ENCODE measurements at regions not wholly inside any gene's neighbourhood (a gene's known extent, or its start where the extent isn't known, plus 50 kb on each side); places are given as distances from the start of the nearest gene placed in this dataset.

DNA sequence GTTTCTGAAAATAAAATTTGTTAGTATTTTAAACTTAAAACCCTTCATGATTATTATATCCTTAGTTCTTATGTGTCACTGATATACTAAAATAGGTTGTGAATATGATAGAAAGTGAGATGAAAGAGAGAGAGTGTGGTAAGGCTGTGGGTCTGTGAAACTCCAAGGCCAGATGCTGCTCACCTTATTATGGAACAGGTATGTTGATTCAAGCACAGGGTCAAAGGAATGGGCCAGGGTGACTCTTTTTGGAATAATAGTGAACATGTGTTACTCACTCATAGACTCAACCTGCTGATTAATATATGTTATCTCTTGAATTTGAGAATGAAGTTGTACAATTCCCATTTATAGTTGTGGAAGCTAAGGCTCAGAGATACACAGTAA is 70.7 kb upstream of the FN1 start:
- Histone ChIP-seq H3K9me3 (ENCODE audit: control insufficient read depth in 4 of 4, low read length in 3 of 4) (no peaks in the 10 kb centered on the region), H3K4me3 (ENCODE audit: low read depth in 1 of 3, low read length in 3 of 3) (peak overlapping the region in 1 of 3 donors; percentile 3), H3K36me3 (ENCODE audit: control insufficient read depth in 4 of 4, insufficient read depth in 3 of 4, low read depth in 1 of 4, low read length in 3 of 4) (no peaks in the 10 kb centered on the region), H3K27ac (ENCODE audit: low read depth in 1 of 2, low read length in 2 of 2) (peak overlapping the region; percentile 57 to 83), H3K27me3 (ENCODE audit: control insufficient read depth in 4 of 4, insufficient read depth in 4 of 4, low read length in 3 of 4) (no peaks in the 10 kb centered on the region), H3K4me1 (ENCODE audit: control insufficient read depth in 4 of 4, insufficient read depth in 4 of 4, low read length in 3 of 4) (peaks cover 0 to 31% (median 24%) of the 10 kb centered on the region in 4 donors), H3K9ac (ENCODE audit: low read depth in 1 of 2, low read length in 2 of 2) (peak overlapping the region in 1 of 2 donors; percentile 78)
- TF ChIP-seq NR2F2 (IDR thresholded peaks at IDR 0.05) (no peak), GABPA (IDR thresholded peaks at IDR 0.05 in 1 of 2, conservative IDR thresholded peaks at IDR 0.05 in 1 of 2) (no peak), ZBTB33 (IDR thresholded peaks at IDR 0.05) (no peak), FOXA1 (IDR thresholded peaks at IDR 0.05) (no peak), MAX (IDR thresholded peaks at IDR 0.05) (no peak), HNF4A (conservative IDR thresholded peaks at IDR 0.05) (no peak), TAF1 (conservative IDR thresholded peaks at IDR 0.05) (no peak), EGR1 (IDR thresholded peaks at IDR 0.05; ENCODE audit: low read depth in 2 of 2) (no peak), HNF4G (IDR thresholded peaks at IDR 0.05) (no peak), FOXA2 (IDR thresholded peaks at IDR 0.05) (no peak), RAD21 (IDR thresholded peaks at IDR 0.05) (no peak)
- TF ChIP-seq, protein P1, sequence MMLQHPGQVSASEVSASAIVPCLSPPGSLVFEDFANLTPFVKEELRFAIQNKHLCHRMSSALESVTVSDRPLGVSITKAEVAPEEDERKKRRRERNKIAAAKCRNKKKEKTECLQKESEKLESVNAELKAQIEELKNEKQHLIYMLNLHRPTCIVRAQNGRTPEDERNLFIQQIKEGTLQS (IDR thresholded peaks at IDR 0.05) = no peak
- DNase-seq (ENCODE audit: low spot score) = no peak

DNA sequence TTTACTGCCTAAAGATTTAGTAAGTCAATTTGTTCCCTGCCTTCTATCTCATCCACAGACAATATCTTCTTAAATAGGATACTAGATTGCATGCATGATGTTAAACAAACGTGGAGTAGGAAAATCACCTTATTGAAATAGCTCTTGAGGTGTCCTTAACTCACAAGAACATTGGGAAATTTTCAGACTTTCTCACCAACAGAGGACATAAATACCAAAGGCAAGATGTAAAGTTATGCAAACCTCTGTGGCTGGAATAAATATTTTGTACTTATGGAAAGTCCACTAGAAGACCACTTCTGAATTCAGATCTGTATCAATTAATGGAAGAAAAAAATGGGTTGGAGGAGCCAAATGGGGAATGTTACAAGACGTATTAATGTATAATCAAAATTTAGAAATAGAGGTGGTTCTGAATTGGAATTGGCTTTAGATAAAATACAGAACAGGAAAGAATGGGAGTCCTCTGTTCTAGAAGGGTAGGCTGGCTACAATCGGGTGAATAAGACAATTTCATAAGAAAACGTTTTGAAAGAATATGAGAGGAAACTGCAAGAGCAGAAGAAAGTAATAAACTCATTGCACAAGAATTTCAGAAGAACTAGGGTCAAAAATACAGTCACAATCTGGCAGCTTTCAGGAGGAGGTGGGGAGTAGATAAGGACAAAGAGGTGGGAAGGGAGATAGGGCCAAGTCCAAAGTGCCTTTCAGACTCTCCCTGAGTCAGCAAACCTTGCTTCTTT is 69.3 kb upstream of the FN1 start:
- H3K4me1 ChIP-seq (ENCODE audit: control insufficient read depth in 4 of 4, insufficient read depth in 4 of 4, low read length in 3 of 4) = peaks cover 0 to 29% (median 22%) of the 10 kb centered on the region in 4 donors
- H3K36me3 ChIP-seq (ENCODE audit: control insufficient read depth in 4 of 4, insufficient read depth in 3 of 4, low read depth in 1 of 4, low read length in 3 of 4) = no peaks in the 10 kb centered on the region
- no peaks in the 10 kb centered on the region for H3K9me3 ChIP-seq (ENCODE audit: control insufficient read depth in 4 of 4, low read length in 3 of 4)
- TF ChIP-seq HNF4G (IDR thresholded peaks at IDR 0.05) = peak; percentile 85
- peak; percentile 37 for TF ChIP-seq MAX (IDR thresholded peaks at IDR 0.05)
- no peak for TF ChIP-seq CTCF (IDR thresholded peaks at IDR 0.05; ENCODE audit: low read depth, low read length, missing input control)
- TF ChIP-seq GABPA (IDR thresholded peaks at IDR 0.05 in 1 of 2, conservative IDR thresholded peaks at IDR 0.05 in 1 of 2) = no peak
- peak; percentile 57 for TF ChIP-seq ZBTB33 (IDR thresholded peaks at IDR 0.05)
- peak; percentile 57 to 78 for TF ChIP-seq JUND (IDR thresholded peaks at IDR 0.05)
- peak; percentile 38 for TF ChIP-seq REST (IDR thresholded peaks at IDR 0.05)
- peak; percentile 38 to 45 for TF ChIP-seq RAD21 (IDR thresholded peaks at IDR 0.05)
- TF ChIP-seq, protein P1 (IDR thresholded peaks at IDR 0.05) = no peak
- peak; percentile 76 for TF ChIP-seq SP1 (IDR thresholded peaks at IDR 0.05)
- TF ChIP-seq FOXA2 (IDR thresholded peaks at IDR 0.05) = no peak
- peak in 1 of 2 donors; percentile 16 for TF ChIP-seq EGR1 (IDR thresholded peaks at IDR 0.05; ENCODE audit: low read depth in 2 of 2)
- TF ChIP-seq YY1 (IDR thresholded peaks at IDR 0.05) = peak; percentile 19
- peak; percentile 41 for TF ChIP-seq TAF1 (conservative IDR thresholded peaks at IDR 0.05)
- peak; percentile 8 for TF ChIP-seq NR2F2 (IDR thresholded peaks at IDR 0.05)
- TF ChIP-seq RXRA (IDR thresholded peaks at IDR 0.05) = peak; percentile 91 to 94
- peak; percentile 93 to 94 for TF ChIP-seq HNF4A (conservative IDR thresholded peaks at IDR 0.05)
- TF ChIP-seq FOXA1 (IDR thresholded peaks at IDR 0.05) = no peak
- peak overlapping the region in 1 of 2 donors; percentile 23 for H3K9ac ChIP-seq (ENCODE audit: low read depth in 1 of 2, low read length in 2 of 2)
- WGBS = 21% methylated on average over 4 of the region's 4 CpGs
- DNase-seq (ENCODE audit: low spot score) = no peak
- no peaks in the 10 kb centered on the region for H3K27me3 ChIP-seq (ENCODE audit: control insufficient read depth in 4 of 4, insufficient read depth in 4 of 4, low read length in 3 of 4)
- H3K4me3 ChIP-seq (ENCODE audit: low read depth in 1 of 3, low read length in 3 of 3) = peak overlapping the region; percentile 26 to 44 (median 33)
- peak overlapping the region; percentile 57 to 83 for H3K27ac ChIP-seq (ENCODE audit: low read depth in 1 of 2, low read length in 2 of 2)

Data from liver (tissue), 8 donors.